HG02840 (cell line): ENCODE measurements at regions not wholly inside any gene's neighbourhood (a gene's known extent, or its start where the extent isn't known, plus 50 kb on each side); places are given as distances from the start of the nearest gene placed in this dataset.

Source experiments
- ATAC-seq: cut with Tn5 transposase; IDR thresholded peaks from one replicate; pipeline ENCODE4 v1.9.1; 2021; ENCODE audit warnings: mild to moderate bottlenecking, moderate library complexity, moderate number of reproducible peaks; ENCODE audit not compliant: unreplicated experiment, low FRiP score

DNA sequence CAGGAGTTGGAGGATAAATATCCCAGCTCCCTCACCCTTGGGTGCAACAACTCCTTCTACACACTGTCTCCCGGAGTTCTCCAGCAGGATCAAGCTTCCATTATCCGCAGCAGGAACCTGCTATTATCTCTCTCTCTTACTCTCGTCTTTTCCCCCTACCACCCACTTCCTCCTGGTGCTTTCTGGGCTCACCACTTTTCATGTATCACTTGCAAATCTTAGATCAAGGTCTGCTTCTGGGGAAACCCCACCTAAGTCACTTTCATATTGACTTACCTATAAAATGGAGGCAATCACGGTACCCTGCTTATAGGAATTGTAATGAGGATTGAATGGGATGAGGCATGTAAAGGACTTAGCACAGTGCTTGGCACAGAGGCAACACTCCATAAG is 589.5 kb downstream of the BCOR start:
- ATAC-seq = no peak

DNA sequence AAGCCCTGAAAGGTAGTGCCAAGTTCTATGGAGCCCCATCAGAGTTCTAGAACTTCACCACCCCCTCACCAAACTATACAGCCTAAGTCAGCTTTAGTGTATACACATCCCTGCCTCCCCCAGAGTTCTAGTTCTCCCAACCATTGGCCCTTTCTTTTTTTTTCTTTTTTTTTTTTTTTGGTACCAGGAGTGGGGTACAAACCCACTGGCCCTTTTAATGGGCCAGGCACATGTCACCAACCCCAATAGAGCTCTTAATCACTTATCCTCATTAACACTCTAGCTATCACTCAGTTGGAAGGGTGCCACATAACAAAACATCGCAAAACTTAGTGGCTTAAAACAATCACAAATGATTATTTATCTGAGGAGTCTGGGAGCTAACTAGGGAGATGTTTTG is 588.6 kb downstream of the BCOR start:
- ATAC-seq = no peak

DNA sequence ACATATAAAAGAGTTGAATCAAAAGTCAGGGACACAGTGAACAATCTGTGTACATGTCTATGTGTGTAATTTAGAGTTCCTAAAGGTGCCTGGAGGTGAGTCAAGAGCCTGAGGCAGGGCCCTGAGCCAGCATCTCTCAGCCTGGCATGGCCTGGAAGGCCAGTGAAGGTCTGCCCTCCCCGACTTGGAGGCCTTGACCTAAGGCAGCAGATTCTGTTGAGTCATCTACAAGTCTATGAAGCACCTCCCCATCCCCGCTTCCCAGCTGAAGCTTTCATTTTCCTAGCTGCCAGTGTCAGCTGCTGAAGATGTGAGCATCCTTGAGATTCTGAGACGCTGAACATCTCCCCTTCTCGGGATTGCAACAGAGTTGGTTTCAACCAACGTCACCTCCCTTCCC is 583.9 kb downstream of the BCOR start:
- ATAC-seq = no peak

DNA sequence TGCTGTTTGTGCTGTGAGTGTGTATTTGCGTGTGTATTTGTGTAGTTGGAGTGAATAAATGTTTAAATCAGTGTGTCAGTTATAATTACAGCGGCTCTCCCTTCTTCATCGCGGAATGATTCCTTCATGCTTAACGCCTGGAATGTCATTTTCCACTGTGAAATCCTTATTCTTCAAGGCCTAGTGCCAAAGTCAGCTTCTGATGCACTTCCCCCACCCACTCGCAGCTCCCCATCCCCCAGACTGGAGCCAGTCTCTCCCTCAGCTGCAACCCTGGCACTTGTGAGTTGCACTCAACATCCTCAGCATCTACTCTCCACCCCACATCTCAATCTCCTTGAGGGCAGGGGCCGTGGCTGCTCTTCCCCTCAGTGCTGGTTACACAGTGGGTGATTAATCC is 583.0 kb downstream of the BCOR start:
- ATAC-seq = no peak

DNA sequence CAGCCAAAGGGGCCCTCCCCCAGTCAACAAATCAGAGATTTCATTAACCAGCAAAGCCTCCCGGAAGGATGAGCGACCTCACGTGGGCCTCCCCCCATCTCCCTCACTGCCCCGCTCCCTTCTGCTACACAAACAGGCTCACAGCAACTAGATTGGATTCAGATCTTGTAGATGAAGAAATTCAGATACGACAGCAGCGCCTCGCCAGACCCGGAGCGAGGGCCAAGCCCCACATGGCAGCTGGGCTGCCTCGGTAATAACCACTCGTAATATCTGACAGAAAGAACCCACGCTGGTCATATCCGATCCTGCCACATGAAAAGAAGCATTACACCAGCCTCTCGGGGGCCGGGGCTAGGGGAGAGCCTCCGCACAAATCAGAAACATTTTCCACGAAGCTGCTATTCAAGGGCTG is 581.3 kb downstream of the BCOR start:
- ATAC-seq = no peak

DNA sequence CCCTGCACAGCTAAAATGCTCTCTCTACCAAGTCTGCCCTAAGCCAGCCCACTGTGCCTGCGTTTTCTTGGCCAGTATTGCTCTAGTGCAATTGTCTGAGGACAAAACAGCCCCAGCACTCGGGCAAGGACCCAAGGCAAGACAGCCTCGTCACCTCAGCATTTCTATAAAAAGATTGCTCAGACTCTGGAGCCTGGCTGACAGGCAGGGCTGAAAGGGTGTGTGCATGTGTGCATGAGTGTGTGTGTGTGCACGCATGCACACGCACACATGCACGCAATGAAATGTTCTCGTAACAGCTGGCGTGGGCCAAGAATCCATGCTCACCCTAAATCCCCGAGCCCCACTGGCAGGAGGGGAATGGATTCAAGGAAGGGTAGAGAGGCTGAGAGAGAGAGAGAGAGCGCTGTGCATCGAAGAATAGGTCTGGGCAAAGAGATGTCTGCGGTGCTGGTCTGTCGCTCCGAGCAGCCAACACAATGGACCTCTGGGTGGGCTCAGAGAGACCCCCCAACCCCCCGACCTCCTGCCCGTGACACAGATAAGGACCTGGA is 579.2 kb downstream of the BCOR start:
- ATAC-seq = no peak

DNA sequence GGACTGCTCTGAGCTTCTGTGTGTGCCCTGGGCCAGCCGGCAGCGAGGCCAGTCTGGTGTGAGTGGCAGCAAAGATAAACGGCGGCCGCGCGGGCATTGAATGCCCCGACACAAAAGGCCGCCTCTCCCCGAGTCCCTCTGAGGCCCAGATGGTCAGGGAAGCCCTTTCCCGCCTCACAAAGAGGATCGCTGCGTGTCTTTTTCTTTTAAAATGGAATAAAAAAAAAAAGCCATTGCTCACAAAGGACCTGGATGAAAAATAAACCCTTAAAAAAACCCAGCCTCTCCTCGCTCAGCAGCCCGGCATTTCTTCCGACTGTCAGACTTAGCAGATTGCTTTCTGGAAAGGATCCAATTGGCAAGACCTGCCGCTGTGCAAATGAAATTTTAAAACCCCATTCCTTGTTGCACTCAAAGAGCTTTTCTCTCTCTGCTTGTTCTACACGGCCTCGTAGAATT is 578.7 kb downstream of the BCOR start:
- no peak for ATAC-seq

DNA sequence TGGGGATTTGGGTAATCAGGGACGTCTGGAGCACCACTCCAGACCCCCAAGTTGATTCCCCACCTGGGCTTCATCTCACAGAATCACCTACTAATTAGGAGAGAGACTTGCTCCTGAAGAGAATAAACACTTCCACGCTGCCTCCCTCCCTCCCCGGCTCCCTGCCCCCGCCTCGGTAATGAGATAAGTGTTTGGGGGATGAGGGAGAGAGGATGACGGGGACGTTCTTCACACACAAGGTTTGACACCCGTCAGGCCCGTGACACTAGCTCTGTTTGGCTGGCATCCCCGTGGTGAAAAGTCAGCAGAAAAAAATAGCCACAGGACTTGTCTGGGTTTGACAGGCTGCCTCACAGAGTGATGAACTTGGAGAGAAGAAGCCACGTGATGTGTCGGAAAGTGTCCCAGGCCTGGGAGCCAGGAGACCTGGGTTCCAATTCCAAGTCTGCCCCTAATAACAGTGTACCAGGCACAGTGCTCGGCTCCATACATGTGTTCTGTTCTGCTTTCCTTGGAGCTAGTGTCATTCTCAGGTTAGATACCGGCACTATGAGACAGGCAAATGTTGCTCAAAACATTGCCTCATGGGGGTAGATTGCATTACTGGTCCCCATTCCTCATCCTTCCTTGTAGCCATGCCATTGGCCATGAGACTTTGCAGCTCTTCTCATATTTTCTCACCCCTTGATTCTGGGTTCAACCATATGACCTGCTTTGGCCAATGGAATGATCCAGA is 578.0 kb downstream of the BCOR start:
- no peak for ATAC-seq

DNA sequence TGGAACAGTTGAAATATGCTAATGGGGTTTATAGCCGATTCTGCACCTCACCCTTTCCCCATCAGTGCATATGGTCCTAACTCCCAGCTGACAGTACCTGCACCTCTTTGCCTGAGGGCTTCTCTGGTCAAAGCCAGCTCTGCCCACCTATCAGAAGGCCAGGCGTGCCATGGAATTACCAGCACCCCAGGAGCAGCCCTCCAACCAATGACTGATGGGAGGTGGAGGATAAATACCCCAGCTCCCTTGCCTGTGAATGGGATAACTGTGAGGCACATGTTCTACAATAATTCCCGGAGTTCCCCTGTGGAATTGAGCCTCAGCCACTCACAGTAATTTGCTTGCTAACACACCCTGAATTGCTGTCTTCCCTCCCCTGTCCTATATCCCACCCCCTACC is 572.0 kb downstream of the BCOR start:
- ATAC-seq = no peak

DNA sequence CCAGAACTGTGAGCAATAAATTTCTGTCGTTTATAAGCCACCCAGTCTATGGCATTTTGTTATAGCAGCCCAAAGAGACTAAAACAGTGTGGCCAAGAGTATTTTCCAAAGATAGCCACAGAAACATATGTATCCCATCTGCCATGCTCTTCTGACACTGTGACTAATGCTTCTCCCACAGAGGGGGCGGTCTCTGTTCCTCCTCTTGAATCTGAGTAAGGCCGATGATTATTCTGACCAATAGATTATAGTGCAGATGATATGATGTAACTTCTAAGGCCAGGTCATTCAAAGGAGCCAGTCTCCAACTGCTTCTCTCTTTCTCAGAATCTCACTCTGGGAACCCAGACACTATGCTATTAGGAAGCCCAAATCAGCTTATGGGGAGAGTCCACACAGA is 570.7 kb downstream of the BCOR start:
- ATAC-seq = no peak

DNA sequence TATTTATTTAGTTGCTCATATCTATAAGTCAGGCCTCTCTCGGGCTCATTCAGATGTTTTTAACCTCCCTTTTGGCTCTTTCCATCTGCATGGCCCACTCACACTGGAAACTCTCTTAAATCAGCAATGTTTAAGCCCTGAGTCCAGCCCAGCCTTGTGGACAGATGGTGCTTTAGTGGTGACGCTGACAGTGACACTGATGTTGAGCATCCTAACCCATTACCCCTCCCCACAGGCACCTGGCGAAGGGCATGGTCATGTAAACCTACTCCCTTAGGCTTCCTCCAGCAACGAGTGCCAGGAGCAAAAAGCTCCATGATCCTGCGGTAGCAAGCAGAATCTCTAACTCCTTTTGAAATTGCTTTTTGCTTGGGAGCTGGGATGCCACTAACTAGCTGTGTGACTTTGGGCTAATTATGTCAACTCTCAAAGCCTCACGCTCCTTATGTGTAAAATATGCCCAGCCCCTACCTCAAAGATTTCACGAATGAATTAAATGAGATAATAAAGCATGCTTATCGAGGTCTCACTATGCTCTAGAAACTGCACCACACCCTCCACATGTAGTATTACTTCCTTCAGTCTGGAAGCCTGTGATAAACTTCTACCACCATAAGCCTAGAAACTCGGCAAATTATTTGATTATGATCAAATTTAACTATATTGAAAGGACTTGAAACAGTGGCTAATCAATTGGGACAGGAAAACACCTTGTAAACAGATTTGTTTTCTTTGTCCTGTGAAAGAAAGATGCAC is 569.4 kb downstream of the BCOR start:
- ATAC-seq = no peak

DNA sequence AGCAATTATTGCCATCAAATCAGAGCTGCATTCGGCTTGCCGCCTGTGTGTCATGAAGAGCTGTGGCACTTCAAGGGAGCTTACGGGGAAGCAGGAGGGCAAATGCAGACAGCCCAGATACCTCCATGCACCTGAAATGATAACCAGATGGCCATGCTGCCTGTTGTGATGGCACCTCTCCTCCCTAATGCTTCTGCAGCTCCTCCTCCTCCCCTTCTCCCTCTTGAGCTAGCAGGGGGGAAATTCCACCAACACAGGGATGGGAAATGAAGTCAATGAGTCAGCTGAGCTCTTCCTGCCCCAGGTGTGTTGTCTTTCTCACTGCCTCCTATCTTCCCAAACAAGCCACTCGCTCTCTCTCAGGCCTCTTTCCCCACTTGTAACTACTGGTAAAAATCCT is 565.0 kb downstream of the BCOR start:
- ATAC-seq = no peak

DNA sequence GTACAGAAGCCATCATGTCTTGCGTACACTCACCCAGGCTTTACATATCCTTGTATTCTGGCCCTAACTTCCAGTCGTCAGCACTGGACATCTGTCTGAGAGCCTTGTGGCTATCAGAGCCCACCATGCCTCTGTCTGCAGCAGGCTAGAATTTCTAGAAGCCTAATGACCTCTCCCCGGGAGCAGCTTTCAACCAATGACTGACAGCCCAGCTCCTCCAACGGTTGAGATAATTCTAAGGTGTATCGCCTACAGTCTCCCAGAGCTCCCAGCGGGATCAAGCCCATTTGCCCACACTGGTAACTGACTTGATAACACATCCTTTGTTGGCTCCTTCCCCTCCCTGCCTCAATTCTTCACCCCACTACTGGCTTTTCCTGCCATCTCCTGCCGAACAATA is 562.8 kb downstream of the BCOR start:
- no peak for ATAC-seq

DNA sequence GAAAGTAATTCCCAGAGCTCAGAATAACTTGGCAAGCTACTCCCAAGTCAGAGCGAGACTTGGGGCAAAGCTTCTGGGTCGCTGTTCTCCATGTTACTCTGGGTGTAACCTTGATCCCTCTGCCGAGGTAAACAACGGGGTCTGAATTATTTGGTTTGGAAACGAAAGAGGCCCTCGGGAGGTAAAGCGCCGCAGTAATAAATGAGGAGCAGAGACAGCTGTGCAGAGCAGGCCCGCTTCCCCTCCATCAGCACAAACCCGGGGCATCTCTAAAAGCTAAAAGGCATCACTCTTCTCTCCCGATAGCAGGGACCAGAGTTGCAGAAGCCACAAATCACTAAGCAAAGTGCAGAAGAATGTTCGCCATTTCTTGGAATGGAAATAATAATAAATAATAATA is 561.5 kb downstream of the BCOR start:
- ATAC-seq = no peak

DNA sequence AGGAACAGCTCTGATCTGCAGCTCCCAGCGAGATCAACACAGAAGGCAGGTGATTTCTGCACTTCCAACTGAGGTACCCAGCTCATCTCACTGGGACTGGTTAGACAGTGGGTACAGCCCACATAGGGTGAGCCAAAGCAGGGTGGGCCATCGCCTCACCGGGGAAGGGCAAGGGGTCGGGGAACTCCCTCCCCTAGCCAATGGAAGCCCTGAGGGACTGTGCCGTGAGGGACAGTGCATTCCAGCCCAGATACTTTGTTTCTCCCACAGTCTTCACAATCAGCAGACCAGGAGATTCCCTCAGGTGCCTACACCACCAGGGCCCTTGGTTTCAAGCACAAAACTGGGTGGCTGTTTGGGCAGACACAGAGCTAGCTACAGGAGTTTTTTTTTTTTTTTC is 555.9 kb downstream of the BCOR start:
- no peak for ATAC-seq

DNA sequence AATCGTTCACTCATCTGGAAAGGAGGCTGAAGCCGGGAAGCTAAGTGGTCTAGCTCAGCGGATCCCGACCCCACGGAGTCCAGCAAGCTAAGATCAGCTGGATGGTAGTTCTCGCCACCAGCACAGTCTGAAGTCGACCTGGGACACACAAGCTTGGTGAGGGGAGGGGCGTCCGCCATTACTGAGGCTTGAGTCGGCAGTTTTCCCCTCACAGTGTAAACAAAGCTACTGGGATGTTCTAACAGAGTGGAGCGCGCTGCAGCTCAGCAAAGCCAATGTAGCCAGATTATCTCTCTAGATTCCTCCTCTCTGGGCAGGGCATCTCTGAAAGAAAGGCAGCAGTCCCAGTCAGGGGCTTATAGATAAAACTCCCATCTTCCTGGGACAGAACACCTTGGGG is 555.4 kb downstream of the BCOR start:
- no peak for ATAC-seq

DNA sequence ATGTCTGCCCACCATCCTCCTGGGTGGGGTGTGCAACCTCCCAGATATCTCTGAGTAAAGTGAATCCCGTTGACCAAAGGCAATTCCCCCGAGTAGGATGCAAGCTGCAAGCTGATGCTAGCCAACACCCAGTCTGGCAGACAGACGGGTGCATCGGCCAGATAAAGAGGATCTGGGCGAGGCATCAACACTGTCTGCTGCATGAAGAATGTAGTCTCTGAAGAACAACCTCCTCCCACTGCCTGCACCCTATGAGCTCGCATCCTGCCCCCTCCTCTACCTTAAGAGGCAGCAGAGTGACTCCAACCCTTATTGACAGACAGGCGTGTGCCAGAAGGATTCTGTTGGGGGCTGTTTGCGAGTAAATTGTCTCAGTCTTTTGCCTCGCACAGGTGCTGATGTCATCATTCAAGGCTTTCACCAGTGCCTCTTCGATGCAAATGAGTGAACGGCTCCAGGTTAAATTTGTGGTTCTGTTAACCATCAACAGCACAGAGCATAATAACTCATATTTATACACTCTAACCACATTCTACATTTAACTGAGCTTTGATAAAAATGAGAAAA is 546.9 kb downstream of the BCOR start:
- no peak for ATAC-seq

DNA sequence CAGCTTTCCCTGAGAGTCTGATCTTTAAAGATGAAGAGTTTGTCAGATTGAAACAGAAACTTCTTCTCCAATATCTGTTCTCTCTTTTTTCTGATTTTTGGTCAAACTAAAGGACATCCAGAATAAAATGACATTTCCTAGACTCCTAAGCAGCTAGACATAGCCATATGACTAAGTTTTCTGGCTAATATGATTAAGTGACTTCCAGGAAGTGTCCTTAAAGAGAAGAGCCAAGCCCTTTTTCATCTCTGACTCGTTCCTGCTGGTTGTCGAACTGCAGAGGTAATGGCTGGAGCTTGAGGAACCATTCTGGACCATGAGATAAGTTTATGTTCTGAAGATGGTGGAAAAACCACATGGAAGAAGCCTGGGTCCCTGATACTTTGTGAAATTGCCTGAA is 546.0 kb downstream of the BCOR start:
- no peak for ATAC-seq

DNA sequence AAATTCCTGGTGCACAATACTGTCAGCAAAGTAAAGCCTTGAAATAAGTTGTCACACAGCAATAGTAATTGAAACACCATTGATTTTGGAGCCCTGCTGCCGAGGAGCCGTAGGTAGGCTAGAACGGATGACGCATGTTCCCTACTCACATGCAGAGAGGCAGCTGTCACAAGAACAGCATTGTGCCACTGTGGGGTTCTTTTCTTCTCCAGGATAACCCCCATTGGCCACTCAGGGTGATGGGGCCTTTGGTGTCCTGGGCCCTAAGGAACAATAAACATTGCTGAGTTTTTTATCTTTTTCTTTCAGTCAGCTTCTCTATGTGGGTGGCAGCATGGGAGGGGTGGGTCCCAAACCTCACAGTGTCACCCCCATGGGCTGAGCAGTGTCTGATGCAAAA is 542.3 kb downstream of the BCOR start:
- ATAC-seq = no peak

DNA sequence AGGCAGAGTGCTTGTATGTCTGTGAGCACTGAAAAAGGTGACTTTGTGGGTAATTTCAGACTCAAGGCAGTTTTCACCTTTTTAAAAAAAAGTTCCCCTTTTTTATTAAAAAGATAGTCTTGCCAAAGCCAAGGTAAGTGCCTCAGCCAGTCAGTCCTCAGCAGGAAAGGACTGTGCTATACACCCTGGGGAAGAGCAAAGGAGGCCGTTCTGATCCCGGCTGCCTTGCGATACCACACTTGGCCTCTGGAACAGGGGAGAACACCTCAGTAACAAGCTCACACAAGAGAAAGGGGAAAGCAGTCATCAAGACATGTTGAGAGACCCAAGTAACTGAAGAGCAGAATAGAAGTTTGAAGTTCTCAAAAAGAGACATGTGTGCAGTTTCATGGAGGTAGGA is 541.7 kb downstream of the BCOR start:
- no peak for ATAC-seq

DNA sequence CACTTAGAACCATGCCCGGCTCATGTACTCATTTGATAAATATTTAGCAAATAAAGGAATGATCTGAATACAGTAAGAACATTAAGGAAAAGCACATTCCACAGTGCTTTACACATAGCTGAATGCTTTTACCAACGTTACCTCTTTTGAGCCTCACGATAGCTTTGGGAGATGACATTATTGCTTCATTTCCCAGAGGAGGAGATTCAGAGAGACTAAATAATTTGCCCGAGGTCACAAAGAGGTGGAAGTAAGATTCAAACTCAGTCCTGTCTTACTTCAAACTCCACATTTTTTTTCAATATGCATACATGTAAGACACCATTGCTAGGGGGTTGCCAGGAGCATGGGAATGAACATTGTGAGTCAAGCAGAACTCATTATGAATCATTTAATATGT is 538.5 kb downstream of the BCOR start:
- no peak for ATAC-seq

DNA sequence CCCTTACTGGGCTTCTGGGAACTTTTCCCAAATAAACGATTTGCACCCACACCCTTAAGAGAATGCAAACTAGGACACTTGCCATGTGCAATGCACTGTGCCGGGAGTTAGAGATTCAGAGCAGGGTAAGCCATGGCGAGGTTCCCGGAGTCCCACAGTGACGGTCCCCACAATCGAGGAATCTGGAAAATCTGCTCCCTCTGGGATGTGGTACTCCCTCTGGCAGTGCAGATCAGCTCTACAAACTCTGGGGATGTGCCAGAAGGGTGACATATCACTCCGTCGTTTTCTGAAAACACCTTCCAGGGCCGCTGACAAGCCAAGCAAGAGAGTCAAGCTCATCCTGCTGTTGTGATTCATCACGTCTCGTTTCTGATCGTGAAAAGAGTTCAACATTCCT is 537.5 kb downstream of the BCOR start:
- no peak for ATAC-seq
